K562 (cell line): ENCODE measurements at regions not wholly inside any gene's neighbourhood (a gene's known extent, or its start where the extent isn't known, plus 50 kb on each side); places are given as distances from the start of the nearest gene placed in this dataset.

Experiments used
- ATAC-seq: fragments of 200-7000 bp; cut with Tn5 transposase; 3 replicates; pipeline ENCODE4 v1.9.1; 2020; ENCODE audit warnings: moderate library complexity
- BruUV-seq: library from RNA; stranded (reverse); fragments of 400-500 nt; replicated peaks from 2 replicates; lab custom pipeline; 2021; lab: Mats Ljungman, UMichigan
- CTCF ChIA-PET: fragments of 300-600 bp; formaldehyde crosslinking; extraction: SDS; loops from one replicate; lab custom pipeline; 2021; ENCODE audit warnings: low intra/inter-chr PET ratio; lab: Yijun Ruan, JAX
- POLR2A ChIA-PET: fragments of 300-600, 350-650 bp; sonication (Branson Sonifier 250); formaldehyde crosslinking; extraction: SDS; loops from one replicate; lab custom pipeline; 2021; ENCODE audit warnings: antibody characterized with exemption, inconsistent platforms; lab: Yijun Ruan, JAX
- DNase-seq, 4 experiments: peaks; one replicate each; pipeline versions ENCODE4 v3.0.0 to v3.0.0-alpha.2; 2011 to 2018; ENCODE audit warnings: low spot score in 3 of 4, mixed read lengths in 3 of 4; ENCODE audit errors: extremely low read depth in 1 of 4
- FAIRE-seq: peaks from 2 replicates; lab custom pipeline; 2011; peaks lifted over from hg19 to GRCh38; lab: Jason Lieb, UNC
- H2AFZ ChIP-seq: 2 replicates; pipeline ENCODE4 v1.6.0; 2011; ENCODE audit warnings: low read depth, low read length, control low read depth, inconsistent platforms
- H3K27ac ChIP-seq: fragments of 200-600 bp; 3 replicates; pipeline ENCODE4 v1.8.0; 2011; ENCODE audit warnings: low read depth, mild to moderate bottlenecking, control low read depth, inconsistent platforms, low read length, moderate library complexity, mixed read lengths; ENCODE audit errors: extremely low read depth
- H3K27me3 ChIP-seq, 2 experiments: fragments of 300-600 bp in 1 of 2; 2 replicates in 1 of 2; 3 replicates in 1 of 2; pipeline versions ENCODE4 v1.6.0 to v1.8.0; 2011; ENCODE audit warnings: inconsistent platforms in 2 of 2, low read length in 2 of 2, mild to moderate bottlenecking in 1 of 2, mixed read lengths in 1 of 2, moderate library complexity in 1 of 2; ENCODE audit not compliant: control insufficient read depth in 2 of 2, insufficient read depth in 2 of 2
- H3K36me3 ChIP-seq: fragments of 300-600 bp; 3 replicates; pipeline ENCODE4 v1.8.0; 2011; ENCODE audit warnings: mild to moderate bottlenecking, low read length, inconsistent platforms; ENCODE audit not compliant: control insufficient read depth, insufficient read depth
- H3K4me1 ChIP-seq, 2 experiments: fragments of 200-600 bp in 1 of 2; replicated peaks in 1 of 2; 2 replicates in 1 of 2; 3 replicates in 1 of 2; pipeline versions ENCODE4 v1.5.1 to v1.8.0; 2011; ENCODE audit warnings: inconsistent platforms in 2 of 2, low read length in 2 of 2, mild to moderate bottlenecking in 1 of 2, mixed read lengths in 1 of 2, moderate library complexity in 1 of 2; ENCODE audit not compliant: control insufficient read depth in 2 of 2, insufficient read depth in 2 of 2
- H3K4me2 ChIP-seq: 2 replicates; pipeline ENCODE4 v1.6.1; 2011; ENCODE audit warnings: low read length, control low read depth, inconsistent platforms, mixed read lengths; ENCODE audit not compliant: insufficient read depth
- H3K4me3 ChIP-seq: fragments of 200-600 bp; sonication (generic), shearing (Covaris generic); 2 replicates; pipeline ENCODE4 v1.5.1; 2016; ENCODE audit warnings: control low read depth, inconsistent platforms
- H3K79me2 ChIP-seq: fragments of 200-600 bp; 3 replicates; pipeline ENCODE4 v1.8.0; 2011; ENCODE audit warnings: low read length, inconsistent platforms; ENCODE audit not compliant: control insufficient read depth, insufficient read depth
- H3K9ac ChIP-seq, 2 experiments: 2 replicates each; pipeline versions ENCODE4 v1.6.0 to v1.6.1; 2011; ENCODE audit warnings: low read depth in 2 of 2, low read length in 2 of 2, control low read depth in 1 of 2, inconsistent platforms in 1 of 2, mild to moderate bottlenecking in 1 of 2, mixed read lengths in 1 of 2; ENCODE audit not compliant: insufficient read depth in 1 of 2
- H3K9me1 ChIP-seq: one replicate; pipeline ENCODE4 v1.6.0; 2011; ENCODE audit warnings: inconsistent platforms, mild to moderate bottlenecking, low read length, moderate library complexity; ENCODE audit not compliant: control insufficient read depth, insufficient read depth
- H3K9me3 ChIP-seq: replicated peaks from 2 replicates; pipeline ENCODE4 v1.5.1; 2011; ENCODE audit warnings: low read depth, low read length, inconsistent platforms; ENCODE audit not compliant: control insufficient read depth, insufficient read depth
- H4K20me1 ChIP-seq: replicated peaks from 2 replicates; pipeline ENCODE4 v1.6.1; 2011; ENCODE audit warnings: low read length, inconsistent platforms, mixed read lengths; ENCODE audit not compliant: control insufficient read depth, insufficient read depth
- ARID1B ChIP-seq: fragments of 450-650 bp; IDR thresholded peaks from 2 replicates; pipeline ENCODE4 v1.6.1; 2016; ENCODE audit warnings: antibody characterized with exemption, mild to moderate bottlenecking, inconsistent platforms
- ETS1 ChIP-seq: conservative IDR thresholded peaks from 2 replicates; pipeline ENCODE4 v1.6.1; 2011; ENCODE audit warnings: low read depth, mild to moderate bottlenecking, low read length; ENCODE audit not compliant: control insufficient read depth
- MCM2 ChIP-seq: fragments of 450-650 bp; IDR thresholded peaks from 2 replicates; pipeline ENCODE4 v1.6.1; 2017; ENCODE audit warnings: low read depth, mild to moderate bottlenecking
- NR2C1 ChIP-seq, 2 experiments: fragments of 450-650 bp; IDR thresholded peaks; 2 replicates each; pipeline ENCODE4 v1.6.1; 2017; ENCODE audit warnings: mild to moderate bottlenecking in 2 of 2, antibody characterized with exemption in 1 of 2, inconsistent platforms in 1 of 2, missing compliant biosample characterization in 1 of 2, missing genetic modification characterization in 1 of 2
- POLR3G ChIP-seq: IDR thresholded peaks from 2 replicates; pipeline ENCODE4 v1.6.1; 2011; ENCODE audit not compliant: insufficient read length, insufficient replicate concordance; ENCODE audit errors: extremely low read depth
- SAFB2 ChIP-seq: fragments of 200-400 bp; formaldehyde crosslinking; IDR thresholded peaks from 2 replicates; pipeline ENCODE4 v1.6.1; 2018; ENCODE audit warnings: borderline replicate concordance, low read length, low read depth, moderate library complexity; ENCODE audit not compliant: severe bottlenecking
- STAG1 ChIP-seq: sonication (generic); formaldehyde crosslinking; IDR thresholded peaks from 2 replicates; pipeline ENCODE4 v1.5.0; 2020; ENCODE audit warnings: missing genetic modification reagents, borderline replicate concordance
- ZBTB40 ChIP-seq, 2 experiments: fragments of 450-650 bp in 1 of 2; sonication (generic) in 1 of 2; formaldehyde crosslinking in 1 of 2; IDR thresholded peaks; 2 replicates each; pipeline versions ENCODE4 v1.7.1 to v1.9.0; 2016 to 2022; ENCODE audit warnings: inconsistent platforms in 1 of 2, mild to moderate bottlenecking in 1 of 2, missing genetic modification reagents in 1 of 2
- WGBS: fragments of 100-300 bp; shearing (Covaris generic); methylation state at CpG from one replicate; pipeline ENCODE4 v1.1.6; 2016; ENCODE audit warnings: low coverage, mixed read lengths; ENCODE audit not compliant: insufficient coverage; ENCODE audit errors: missing lambda C conversion rate; 5-methylcytosine and 5-hydroxymethylcytosine counted together
- in situ Hi-C: fragments of 300-500 bp; cut with MboI; formaldehyde crosslinking; loops from 4 replicates; pipeline ENCODE4 v1.15.0; 2018; ENCODE audit warnings: inconsistent platforms, mixed read lengths
- intact Hi-C: fragments of 100-400 bp; cut with micrococcal nuclease; formaldehyde crosslinking; loops from 2 replicates; pipeline ENCODE4 v1.14.2; 2022

GRCh38 chr10:78178397-78178796, 144.7 kb downstream of the RPS24 start:
- ChIA-PET POLR2A (interaction anchor here (0.5 to 0.9 kb wide), 3 partner anchors 63 to 278 kb away, joined by 3 read pairs; no protein-coding TSS in a partner anchor), CTCF (no interaction called here)
- no peak for DNase-seq
- Histone ChIP-seq H3K4me3 (no peak overlapping the region), H2AFZ (no peak overlapping the region), H3K27ac (no peak overlapping the region), H3K27me3 (peaks cover 46 to 85% of the 10 kb centered on the region in 2 experiments), H3K4me1 (no peaks in the 10 kb centered on the region; a peak in 1 of 5 replicates), H3K9ac (no peak overlapping the region), H4K20me1 (peaks cover 29% of the 10 kb centered on the region), H3K9me1 (no peaks in the 10 kb centered on the region), H3K79me2 (no peaks in the 10 kb centered on the region), H3K9me3 (no peaks in the 10 kb centered on the region), H3K4me2 (no peak overlapping the region), H3K36me3 (no peaks in the 10 kb centered on the region)
- TF ChIP-seq SAFB2 (no peak), POLR3G (no peak), ZBTB40 (IDR thresholded peaks at IDR 0.05) (no peak), ZBTB40 (CRISPR knock-in tag; IDR thresholded peaks at IDR 0.05) (no peak), NR2C1 (IDR thresholded peaks at IDR 0.05) (no peak), NR2C1 (tag; IDR thresholded peaks at IDR 0.05) (no peak), STAG1 (CRISPR knock-in tag) (no peak), ARID1B (no peak), MCM2 (no peak), ETS1 (no peak)
- WGBS = 3% methylated on average over 8 of the region's 8 CpGs
- FAIRE-seq = no peak
- BruUV-seq = no TSS peak
- intact Hi-C loops = no loop called here
- ATAC-seq = no peak
- in situ Hi-C loops = no loop called here
